ENCODE measurements at regions not wholly inside any gene's neighbourhood (a gene's known extent, or its start where the extent isn't known, plus 50 kb on each side); places are given as distances from the start of the nearest gene placed in this dataset.

- H3K9me3 ChIP-seq = no peaks in the 10 kb centered on the region
- no peak overlapping the region for H3K4me3 ChIP-seq
These were observed 58.8 kb downstream of the RPL37A start for GRCh38 chr2:216557413-216557812.

GRCh38 chr2:216557820-216558219 lies 59.2 kb downstream of the RPL37A start:
- WGBS = 67% methylated on average over 1 of the region's 1 CpG
- Histone ChIP-seq H3K36me3 (no peaks in the 10 kb centered on the region), H3K27me3 (no peaks in the 10 kb centered on the region), H3K9me3 (no peaks in the 10 kb centered on the region), H3K27ac (no peak overlapping the region), H3K4me3 (no peak overlapping the region), H3K4me1 (peaks cover 21% of the 10 kb centered on the region)
- DNase-seq (ENCODE audit: low spot score in 2 of 2) = no peak
- TF ChIP-seq CTCF (IDR thresholded peaks at IDR 0.05) (no peak), POLR2AphosphoS5 (IDR thresholded peaks at IDR 0.05) (no peak), EP300 (IDR thresholded peaks at IDR 0.05) (no peak), POLR2A (IDR thresholded peaks at IDR 0.05) (no peak)

More at GRCh38 chr2:216557413-216557812, 58.8 kb downstream of the RPL37A start:
- TF ChIP-seq POLR2AphosphoS5 (IDR thresholded peaks at IDR 0.05) (no peak), CTCF (IDR thresholded peaks at IDR 0.05) (no peak), EP300 (IDR thresholded peaks at IDR 0.05) (no peak), POLR2A (IDR thresholded peaks at IDR 0.05) (no peak)
- peaks cover 17% of the 10 kb centered on the region for H3K4me1 ChIP-seq
- H3K27me3 ChIP-seq = no peaks in the 10 kb centered on the region
- 95% methylated on average over 4 of the region's 7 CpGs for WGBS
- no peaks in the 10 kb centered on the region for H3K36me3 ChIP-seq
- H3K27ac ChIP-seq = no peak overlapping the region
- DNase-seq (ENCODE audit: low spot score in 2 of 2) = no peak

GRCh38 chr2:216559625-216560156 lies 61.0 kb downstream of the RPL37A start:
- DNase-seq (ENCODE audit: low spot score in 2 of 2) = no peak
- Histone ChIP-seq H3K36me3 (no peaks in the 10 kb centered on the region), H3K9me3 (no peaks in the 10 kb centered on the region), H3K27me3 (no peaks in the 10 kb centered on the region), H3K4me1 (peaks cover 20% of the 10 kb centered on the region), H3K27ac (no peak overlapping the region), H3K4me3 (no peak overlapping the region)
- TF ChIP-seq POLR2AphosphoS5 (IDR thresholded peaks at IDR 0.05) = no peak
- no peak for TF ChIP-seq POLR2A (IDR thresholded peaks at IDR 0.05)
- TF ChIP-seq EP300 (IDR thresholded peaks at IDR 0.05) = no peak
- no peak for TF ChIP-seq CTCF (IDR thresholded peaks at IDR 0.05)
- WGBS = 91% methylated on average over 3 of the region's 3 CpGs

GRCh38 chr2:216560838-216561270 lies 62.2 kb downstream of the RPL37A start:
- no peak for DNase-seq (ENCODE audit: low spot score in 2 of 2)
- H3K9me3 ChIP-seq = no peaks in the 10 kb centered on the region
- no peaks in the 10 kb centered on the region for H3K27me3 ChIP-seq
- H3K4me3 ChIP-seq = no peak overlapping the region
- H3K4me1 ChIP-seq = peaks cover 10% of the 10 kb centered on the region
- no peak overlapping the region for H3K27ac ChIP-seq
- H3K36me3 ChIP-seq = no peaks in the 10 kb centered on the region
- TF ChIP-seq EP300 (IDR thresholded peaks at IDR 0.05) (no peak), POLR2A (IDR thresholded peaks at IDR 0.05) (no peak), CTCF (IDR thresholded peaks at IDR 0.05) (no peak), POLR2AphosphoS5 (IDR thresholded peaks at IDR 0.05) (no peak)
- 35% methylated on average over 3 of the region's 3 CpGs for WGBS

GRCh38 chr2:216562696-216563435 lies 64.2 kb downstream of the RPL37A start:
- peaks cover 10% of the 10 kb centered on the region for H3K4me1 ChIP-seq
- no peaks in the 10 kb centered on the region for H3K9me3 ChIP-seq
- TF ChIP-seq EP300 (IDR thresholded peaks at IDR 0.05) (no peak), CTCF (IDR thresholded peaks at IDR 0.05) (no peak), POLR2A (IDR thresholded peaks at IDR 0.05) (no peak), POLR2AphosphoS5 (IDR thresholded peaks at IDR 0.05) (no peak)
- no peak overlapping the region for H3K27ac ChIP-seq
- WGBS = 62% methylated on average over 13 of the region's 13 CpGs
- no peaks in the 10 kb centered on the region for H3K27me3 ChIP-seq
- DNase-seq (ENCODE audit: low spot score in 2 of 2) = no peak
- no peaks in the 10 kb centered on the region for H3K36me3 ChIP-seq
- H3K4me3 ChIP-seq = no peak overlapping the region

Measured in suprapubic skin (tissue), 4 donors.